ENCODE measurements at regions not wholly inside any gene's neighbourhood (a gene's known extent, or its start where the extent isn't known, plus 50 kb on each side); places are given as distances from the start of the nearest gene placed in this dataset.

DNA sequence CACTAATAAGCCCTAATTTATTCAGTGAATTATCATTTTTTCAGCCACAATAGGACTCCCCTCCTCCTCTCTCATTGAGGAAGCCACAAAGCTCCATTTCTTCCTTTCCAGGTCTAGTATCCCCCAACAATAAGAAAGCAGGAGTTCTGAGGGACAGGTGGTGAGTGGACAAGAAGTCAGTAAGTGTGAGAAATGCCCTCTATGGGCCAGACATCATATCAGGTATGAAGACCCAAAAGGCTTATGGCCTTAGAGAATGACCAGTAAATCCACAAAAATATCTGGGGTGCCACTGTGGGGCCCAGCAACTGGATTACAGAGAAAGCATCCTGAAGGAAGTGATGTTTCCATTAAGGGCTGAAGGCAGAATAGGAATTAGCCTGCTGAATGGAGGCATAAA lies 175.7 kb downstream of the TRIM33 start:
- intact Hi-C loops (cut with DNase I; ENCODE audit: low total_unique reads): no loop called here
- Histone ChIP-seq H3K27me3 (no peaks in the 10 kb centered on the region), H3K36me3 (no peaks in the 10 kb centered on the region), H3K4me3 (no peak overlapping the region), H3K27ac (no peak overlapping the region), H3K4me1 (no peaks in the 10 kb centered on the region), H3K9me3 (no peaks in the 10 kb centered on the region)
- no peak for DNase-seq
- in situ Hi-C loops (cut with MboI; ENCODE audit: low pct_ligation_motif_present in 1 of 4, low pct_unique_long_range_greater_than_20kb in 1 of 4, low sequenced_read_pairs in 3 of 4): no loop called here
- no peak for TF ChIP-seq EP300 (IDR thresholded peaks at IDR 0.05; ENCODE audit: low read depth)
- no peak for TF ChIP-seq POLR2A (IDR thresholded peaks at IDR 0.05)
- TF ChIP-seq POLR2AphosphoS5 (IDR thresholded peaks at IDR 0.05): no peak
- TF ChIP-seq, protein P1, sequence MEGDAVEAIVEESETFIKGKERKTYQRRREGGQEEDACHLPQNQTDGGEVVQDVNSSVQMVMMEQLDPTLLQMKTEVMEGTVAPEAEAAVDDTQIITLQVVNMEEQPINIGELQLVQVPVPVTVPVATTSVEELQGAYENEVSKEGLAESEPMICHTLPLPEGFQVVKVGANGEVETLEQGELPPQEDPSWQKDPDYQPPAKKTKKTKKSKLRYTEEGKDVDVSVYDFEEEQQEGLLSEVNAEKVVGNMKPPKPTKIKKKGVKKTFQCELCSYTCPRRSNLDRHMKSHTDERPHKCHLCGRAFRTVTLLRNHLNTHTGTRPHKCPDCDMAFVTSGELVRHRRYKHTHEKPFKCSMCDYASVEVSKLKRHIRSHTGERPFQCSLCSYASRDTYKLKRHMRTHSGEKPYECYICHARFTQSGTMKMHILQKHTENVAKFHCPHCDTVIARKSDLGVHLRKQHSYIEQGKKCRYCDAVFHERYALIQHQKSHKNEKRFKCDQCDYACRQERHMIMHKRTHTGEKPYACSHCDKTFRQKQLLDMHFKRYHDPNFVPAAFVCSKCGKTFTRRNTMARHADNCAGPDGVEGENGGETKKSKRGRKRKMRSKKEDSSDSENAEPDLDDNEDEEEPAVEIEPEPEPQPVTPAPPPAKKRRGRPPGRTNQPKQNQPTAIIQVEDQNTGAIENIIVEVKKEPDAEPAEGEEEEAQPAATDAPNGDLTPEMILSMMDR (IDR thresholded peaks at IDR 0.05): no peak

DNA sequence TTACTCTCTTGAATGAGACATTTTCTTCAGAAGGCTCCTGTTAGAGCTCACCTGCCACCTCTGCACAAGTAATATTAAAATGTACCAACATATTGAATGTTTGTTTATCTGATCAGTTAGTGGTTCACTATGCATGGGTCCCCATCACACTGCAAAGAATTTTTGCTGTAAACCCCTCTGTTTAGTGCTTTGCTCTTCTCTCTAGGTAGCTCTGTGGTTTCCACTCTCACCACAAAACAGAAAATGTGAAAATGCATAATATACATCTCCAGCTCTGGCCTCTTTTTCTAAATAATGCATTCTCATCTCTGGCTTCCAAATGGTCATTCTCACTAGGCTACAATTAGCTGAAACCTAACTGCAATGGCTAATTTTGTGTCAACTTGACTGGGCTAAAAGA lies 176.7 kb downstream of the TRIM33 start:
- DNase-seq: no peak
- H3K4me3 ChIP-seq: no peak overlapping the region
- TF ChIP-seq, protein P1 (IDR thresholded peaks at IDR 0.05): no peak
- TF ChIP-seq POLR2AphosphoS5 (IDR thresholded peaks at IDR 0.05) (no peak), EP300 (IDR thresholded peaks at IDR 0.05; ENCODE audit: low read depth) (no peak), POLR2A (IDR thresholded peaks at IDR 0.05) (no peak)
- no peak overlapping the region for H3K27ac ChIP-seq
- no peaks in the 10 kb centered on the region for H3K36me3 ChIP-seq
- H3K27me3 ChIP-seq: no peaks in the 10 kb centered on the region
- intact Hi-C loops (cut with DNase I; ENCODE audit: low total_unique reads) (no loop called here), in situ Hi-C loops (cut with MboI; ENCODE audit: low pct_ligation_motif_present in 1 of 4, low pct_unique_long_range_greater_than_20kb in 1 of 4, low sequenced_read_pairs in 3 of 4) (no loop called here)
- no peaks in the 10 kb centered on the region for H3K4me1 ChIP-seq
- no peaks in the 10 kb centered on the region for H3K9me3 ChIP-seq

DNA sequence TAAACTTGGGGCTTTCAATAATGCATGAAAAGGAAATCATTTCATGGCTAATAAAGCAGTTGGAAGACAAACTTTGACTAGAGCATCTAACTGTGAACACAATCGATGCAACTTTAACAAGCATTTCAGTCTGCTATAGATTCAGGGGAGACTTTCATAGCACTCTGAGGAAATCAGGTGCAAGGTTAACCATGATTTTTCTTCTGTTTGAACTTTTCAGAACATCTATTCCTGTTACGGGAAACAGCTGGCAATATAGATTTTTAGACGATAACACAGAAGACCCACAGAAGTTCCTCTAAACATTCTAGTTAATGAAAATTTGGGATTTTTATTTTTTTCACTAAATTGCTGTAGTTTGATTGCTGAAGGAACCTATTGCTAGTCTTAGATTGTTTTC lies 177.3 kb downstream of the TRIM33 start:
- no peaks in the 10 kb centered on the region for H3K36me3 ChIP-seq
- no peak overlapping the region for H3K27ac ChIP-seq
- no peaks in the 10 kb centered on the region for H3K4me1 ChIP-seq
- H3K4me3 ChIP-seq: no peak overlapping the region
- no peak for DNase-seq
- 61 to 87% methylated on average over 3 of the region's 3 CpGs for WGBS, 2 donors (ENCODE audit: low coverage in 1 of 2)
- intact Hi-C loops (cut with DNase I; ENCODE audit: low total_unique reads): no loop called here
- H3K27me3 ChIP-seq: no peaks in the 10 kb centered on the region
- no peaks in the 10 kb centered on the region for H3K9me3 ChIP-seq
- in situ Hi-C loops (cut with MboI; ENCODE audit: low pct_ligation_motif_present in 1 of 4, low pct_unique_long_range_greater_than_20kb in 1 of 4, low sequenced_read_pairs in 3 of 4): no loop called here
- TF ChIP-seq, protein P1 (IDR thresholded peaks at IDR 0.05): no peak
- TF ChIP-seq POLR2A (IDR thresholded peaks at IDR 0.05) (no peak), POLR2AphosphoS5 (IDR thresholded peaks at IDR 0.05) (no peak), EP300 (IDR thresholded peaks at IDR 0.05; ENCODE audit: low read depth) (no peak)

DNA sequence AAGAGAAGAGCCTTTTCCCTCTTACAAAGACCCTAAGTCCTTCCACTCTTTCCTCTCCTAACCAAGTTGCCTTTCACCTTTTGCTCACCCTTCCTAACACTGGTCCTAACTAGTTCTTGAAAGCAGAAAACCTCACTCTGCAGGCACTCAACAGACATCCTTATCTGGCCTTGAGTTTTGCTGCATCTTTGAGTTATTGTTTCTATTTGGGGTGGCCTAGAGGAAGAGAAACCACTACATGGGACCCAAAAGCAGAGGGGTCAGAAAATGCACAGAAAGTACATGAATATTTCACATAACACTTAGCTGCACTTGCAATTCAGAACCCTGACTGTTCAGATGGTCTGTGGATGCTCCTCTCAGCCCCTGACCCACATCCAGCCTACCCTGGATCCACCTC lies 178.3 kb upstream of the SYT6 start:
- DNase-seq: no peak
- Histone ChIP-seq H3K9me3 (no peaks in the 10 kb centered on the region), H3K4me1 (no peaks in the 10 kb centered on the region), H3K4me3 (no peak overlapping the region), H3K27ac (no peak overlapping the region), H3K27me3 (peaks cover 4% of the 10 kb centered on the region), H3K36me3 (no peaks in the 10 kb centered on the region)
- intact Hi-C loops (cut with DNase I; ENCODE audit: low total_unique reads): no loop called here
- in situ Hi-C loops (cut with MboI; ENCODE audit: low pct_ligation_motif_present in 1 of 4, low pct_unique_long_range_greater_than_20kb in 1 of 4, low sequenced_read_pairs in 3 of 4): no loop called here
- no peak for TF ChIP-seq EP300 (IDR thresholded peaks at IDR 0.05; ENCODE audit: low read depth)
- TF ChIP-seq, protein P1 (IDR thresholded peaks at IDR 0.05): no peak
- TF ChIP-seq POLR2A (IDR thresholded peaks at IDR 0.05): no peak
- no peak for TF ChIP-seq POLR2AphosphoS5 (IDR thresholded peaks at IDR 0.05)

Data from transverse colon (tissue), 4 donors.